Activated T-helper 2 cell treated with anti-CD3 and anti-CD28 coated beads, Interferon-gamma antibody, Interleukin-2, Interleukin-4, amounts not matched to agents 10 μg/mL and 5 μg/mL and 100 μg/mL, durations not matched to agents 14 hours and 24 hours and 36 hours (primary cell): ENCODE measurements at regions not wholly inside any gene's neighbourhood (a gene's known extent, or its start where the extent isn't known, plus 50 kb on each side); places are given as distances from the start of the nearest gene placed in this dataset.

Experiments
- DNase-seq: peaks from one replicate; pipeline ENCODE4 v3.0.0; 2021; ENCODE audit warnings: low spot score
- H3K27ac Mint-ChIP-seq: one replicate; pipeline ENCODE4 v1.8.0; 2021; ENCODE audit warnings: mixed read lengths
- H3K27me3 Mint-ChIP-seq: one replicate; pipeline ENCODE4 v1.8.0; 2021; ENCODE audit warnings: low read depth, mixed read lengths
- H3K36me3 Mint-ChIP-seq: one replicate; pipeline ENCODE4 v1.8.0; 2021; ENCODE audit warnings: low read depth, mixed read lengths
- H3K4me1 Mint-ChIP-seq: one replicate; pipeline ENCODE4 v1.8.0; 2021; ENCODE audit warnings: low read depth, mixed read lengths
- H3K4me3 Mint-ChIP-seq: one replicate; pipeline ENCODE4 v1.8.0; 2021; ENCODE audit warnings: low read depth, mild to moderate bottlenecking, moderate library complexity, mixed read lengths
- H3K9me3 Mint-ChIP-seq: one replicate; pipeline ENCODE4 v1.8.0; 2021; ENCODE audit warnings: mixed read lengths
- intact Hi-C: fragments of 100-400 bp; cut with micrococcal nuclease; formaldehyde crosslinking; loops from one replicate; pipeline ENCODE4 v1.15.1; 2023

DNA sequence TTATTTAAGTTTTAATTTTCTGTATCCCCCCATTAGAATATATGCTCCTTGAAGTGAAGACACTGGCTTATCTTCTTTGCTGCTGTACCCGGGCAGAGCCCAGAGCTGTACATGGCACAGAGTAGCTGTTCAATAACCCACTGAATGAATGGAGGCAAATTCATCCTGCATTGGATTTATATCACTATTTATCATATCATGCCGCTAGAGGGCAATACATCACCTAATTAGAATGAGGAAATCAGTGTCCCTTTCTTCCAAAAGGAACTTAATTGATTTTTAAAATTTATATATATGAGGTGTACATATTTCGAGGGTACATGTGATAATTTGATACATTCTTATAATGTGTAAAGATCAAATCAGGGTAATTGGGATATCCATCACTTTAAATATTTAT, 89.2 kb upstream of the TMEM260 start:
- no peaks in the 10 kb centered on the region for H3K9me3 Mint-ChIP-seq
- H3K4me3 Mint-ChIP-seq = no peak overlapping the region
- DNase-seq = no peak
- no peak overlapping the region for H3K27ac Mint-ChIP-seq
- H3K4me1 Mint-ChIP-seq = peaks cover 4% of the 10 kb centered on the region
- H3K27me3 Mint-ChIP-seq = peaks cover 1% of the 10 kb centered on the region
- intact Hi-C loops = loop anchor here (2.0 to 10.0 kb wide), 2 partner anchors 574 to 692 kb away; no protein-coding TSS in a partner anchor
- H3K36me3 Mint-ChIP-seq = no peaks in the 10 kb centered on the region

DNA sequence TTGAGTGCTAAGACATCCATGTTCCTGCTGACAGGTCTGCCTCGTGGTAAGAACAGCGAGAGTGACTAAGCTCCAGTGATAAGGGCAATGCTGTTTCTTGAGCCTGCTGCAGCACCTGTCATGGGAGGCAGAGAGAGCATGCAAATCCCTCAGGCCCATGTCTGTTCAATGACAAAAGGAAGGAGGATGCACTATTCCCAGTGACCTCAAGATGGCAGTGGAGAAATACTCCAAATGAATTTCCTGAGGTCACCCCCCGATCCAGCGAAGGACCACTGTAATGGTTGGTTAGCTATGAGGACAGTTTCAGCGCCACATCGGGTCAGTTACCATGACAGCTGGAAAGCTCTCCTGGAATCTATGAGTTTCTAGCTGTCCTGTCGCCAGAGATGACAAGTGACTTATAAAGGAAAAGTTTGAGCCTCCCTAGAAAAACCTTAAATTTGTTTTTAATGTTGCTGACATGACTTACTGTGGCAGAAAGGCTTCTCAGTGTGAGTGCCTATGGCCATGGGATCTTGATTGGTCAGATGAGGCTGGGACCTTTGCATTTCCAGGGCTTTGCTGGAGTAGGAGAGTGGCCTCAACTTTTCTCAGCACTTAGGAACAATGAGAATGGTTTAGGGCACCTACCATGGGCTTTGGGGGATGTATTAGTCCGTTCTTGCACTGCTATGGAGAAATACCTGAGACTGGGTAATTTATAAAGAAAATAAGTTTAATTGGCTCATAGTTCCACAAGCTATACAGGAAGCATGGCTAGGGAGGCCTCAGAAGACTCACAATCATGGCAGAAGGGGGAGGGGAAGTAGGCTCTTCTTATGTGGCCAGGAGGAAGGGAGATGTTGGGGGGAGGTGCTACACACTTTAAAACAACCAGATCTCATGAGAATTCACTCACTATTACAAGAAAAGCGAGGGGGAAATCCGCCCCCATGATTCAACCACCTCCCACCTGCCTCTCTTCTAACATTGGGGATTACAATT, 88.0 kb upstream of the TMEM260 start:
- Mint-ChIP-seq H3K9me3 (no peaks in the 10 kb centered on the region), H3K4me3 (no peak overlapping the region), H3K27ac (no peak overlapping the region), H3K27me3 (peaks cover 1% of the 10 kb centered on the region), H3K4me1 (peaks cover 4% of the 10 kb centered on the region), H3K36me3 (no peaks in the 10 kb centered on the region)
- DNase-seq = no peak
- intact Hi-C loops = loop anchor here (1.0 to 10.0 kb wide), 3 partner anchors 573 to 826 kb away; no protein-coding TSS in a partner anchor

DNA sequence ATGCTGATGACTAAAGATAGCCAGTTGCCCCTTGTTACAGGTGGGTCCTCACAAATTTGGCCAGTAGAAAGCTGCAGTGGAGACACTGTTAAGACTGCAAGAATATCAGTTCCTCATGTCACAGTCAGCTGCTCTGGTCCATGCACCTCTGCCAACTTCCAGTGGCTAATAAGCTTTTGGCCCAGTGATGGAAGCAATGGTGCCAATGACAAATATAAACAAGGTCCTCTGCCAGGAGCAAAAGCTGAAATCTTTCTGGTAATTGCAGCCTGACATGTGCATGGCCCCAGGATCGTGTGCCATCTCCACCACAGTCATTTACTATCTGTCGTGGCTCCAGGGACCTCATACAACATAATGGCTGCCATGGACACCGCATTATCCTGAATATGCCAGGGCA, 85.4 kb upstream of the TMEM260 start:
- Mint-ChIP-seq H3K36me3 (no peaks in the 10 kb centered on the region), H3K4me1 (peaks cover 4% of the 10 kb centered on the region), H3K27me3 (no peaks in the 10 kb centered on the region), H3K9me3 (no peaks in the 10 kb centered on the region), H3K27ac (no peak overlapping the region), H3K4me3 (no peak overlapping the region)
- no peak for DNase-seq
- intact Hi-C loops = loop anchor here (10.0 kb wide), 1 partner anchor 571 kb away; no protein-coding TSS in a partner anchor

DNA sequence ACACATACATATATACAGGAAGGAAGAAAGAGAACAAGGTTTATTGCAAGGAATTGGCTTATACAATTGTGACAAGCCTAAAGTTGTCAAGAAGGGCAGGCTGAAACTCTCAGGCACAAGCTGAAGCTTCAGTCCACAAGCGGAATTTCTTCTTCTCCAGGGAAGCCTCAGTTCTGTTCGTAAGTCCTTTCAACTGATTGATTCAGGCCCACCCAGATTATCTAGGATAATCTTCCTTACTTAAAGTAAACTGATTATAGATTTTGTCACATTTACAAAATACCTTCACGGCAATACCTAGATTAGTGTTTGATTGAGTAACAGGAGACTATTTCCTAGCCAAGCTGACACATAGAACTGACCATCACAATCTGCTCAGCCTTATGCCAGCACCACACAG, 81.5 kb upstream of the TMEM260 start:
- H3K4me3 Mint-ChIP-seq = no peak overlapping the region
- intact Hi-C loops = loop anchor here (10.0 kb wide), 1 partner anchor 567 kb away; no protein-coding TSS in a partner anchor

DNA sequence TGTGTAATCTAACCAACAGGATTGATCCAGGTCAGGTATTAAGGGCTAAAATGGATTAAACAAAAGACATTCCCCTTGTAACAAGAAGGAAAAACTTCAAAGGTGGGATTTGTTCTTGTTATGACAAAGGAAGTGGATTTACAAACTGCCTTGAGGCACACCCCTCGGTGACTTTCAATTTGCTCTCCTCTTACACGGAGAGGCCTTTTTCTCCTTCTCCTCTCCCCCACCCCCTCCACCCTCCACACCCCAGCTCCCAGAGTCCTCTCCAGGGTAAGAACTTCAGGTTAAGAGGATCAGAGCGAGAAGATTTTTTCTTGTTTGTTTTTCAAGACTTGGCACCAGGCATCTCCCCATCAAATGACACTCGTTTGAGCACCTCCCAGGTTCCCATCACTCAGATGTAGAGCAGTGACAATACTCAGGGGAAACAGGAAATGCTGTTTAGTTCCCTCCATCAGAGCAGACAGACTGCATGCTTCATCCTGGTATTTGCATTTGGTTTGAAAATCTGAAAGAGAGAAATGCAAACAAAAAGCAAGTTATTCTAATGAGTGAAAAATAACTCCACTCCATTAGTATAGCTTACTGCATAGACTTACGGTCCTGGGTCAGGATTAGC, 77.6 kb upstream of the TMEM260 start:
- Mint-ChIP-seq H3K27me3 (peaks cover 3% of the 10 kb centered on the region), H3K4me1 (no peaks in the 10 kb centered on the region), H3K27ac (no peak overlapping the region), H3K4me3 (no peak overlapping the region), H3K9me3 (no peaks in the 10 kb centered on the region), H3K36me3 (no peaks in the 10 kb centered on the region)
- no peak for DNase-seq
- intact Hi-C loops = no loop called here

More for the DNA sequence above, 81.5 kb upstream of the TMEM260 start:
- H3K4me1 Mint-ChIP-seq = no peaks in the 10 kb centered on the region
- no peaks in the 10 kb centered on the region for H3K9me3 Mint-ChIP-seq
- no peaks in the 10 kb centered on the region for H3K36me3 Mint-ChIP-seq
- no peak for DNase-seq
- H3K27me3 Mint-ChIP-seq = no peaks in the 10 kb centered on the region
- H3K27ac Mint-ChIP-seq = no peak overlapping the region

DNA sequence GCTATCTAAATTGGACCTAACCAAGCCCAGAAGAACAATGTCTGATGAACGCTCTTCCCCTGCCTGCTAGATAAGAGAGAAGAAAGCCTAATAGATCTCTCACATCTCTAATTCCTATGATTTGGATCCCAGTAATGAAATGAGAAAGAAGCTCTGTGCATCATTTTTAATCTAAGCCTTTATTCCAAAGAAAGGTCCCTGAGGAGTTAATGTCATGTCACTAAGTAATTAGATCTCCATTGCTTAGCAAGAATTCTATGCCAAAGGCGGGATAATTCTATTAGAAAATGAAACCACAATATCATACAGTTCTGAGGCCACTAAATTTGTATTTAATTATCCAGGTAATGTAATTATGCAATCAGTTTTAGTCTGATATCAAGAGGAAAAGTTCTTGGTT, 74.2 kb upstream of the TMEM260 start:
- intact Hi-C loops = no loop called here
- Mint-ChIP-seq H3K4me1 (no peaks in the 10 kb centered on the region), H3K36me3 (no peaks in the 10 kb centered on the region), H3K9me3 (no peaks in the 10 kb centered on the region), H3K27ac (no peak overlapping the region), H3K4me3 (no peak overlapping the region), H3K27me3 (peaks cover 3% of the 10 kb centered on the region)
- DNase-seq = no peak

DNA sequence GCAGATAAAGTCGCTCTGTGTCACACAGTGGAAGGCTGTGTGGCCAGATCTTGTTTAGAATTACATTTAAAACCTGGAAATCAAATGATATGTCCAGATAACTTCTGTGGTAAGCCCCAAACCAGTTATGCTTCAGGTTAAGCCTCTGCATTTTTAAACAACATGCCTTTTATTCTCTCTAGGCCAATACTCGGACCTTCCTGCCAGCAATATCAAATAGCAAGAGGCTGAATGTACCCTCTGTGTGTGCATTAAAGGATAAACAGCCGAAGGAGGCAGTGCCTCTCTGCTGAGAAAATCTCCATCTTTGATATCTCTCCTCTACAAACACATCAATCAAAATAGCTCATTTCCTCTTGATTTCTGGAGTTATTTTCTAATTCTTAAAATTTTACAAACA, 67.1 kb upstream of the TMEM260 start:
- no peaks in the 10 kb centered on the region for H3K36me3 Mint-ChIP-seq
- no peak overlapping the region for H3K27ac Mint-ChIP-seq
- H3K9me3 Mint-ChIP-seq = no peaks in the 10 kb centered on the region
- intact Hi-C loops = no loop called here
- peaks cover 2% of the 10 kb centered on the region for H3K27me3 Mint-ChIP-seq
- DNase-seq = no peak
- no peak overlapping the region for H3K4me3 Mint-ChIP-seq
- peaks cover 6% of the 10 kb centered on the region for H3K4me1 Mint-ChIP-seq

DNA sequence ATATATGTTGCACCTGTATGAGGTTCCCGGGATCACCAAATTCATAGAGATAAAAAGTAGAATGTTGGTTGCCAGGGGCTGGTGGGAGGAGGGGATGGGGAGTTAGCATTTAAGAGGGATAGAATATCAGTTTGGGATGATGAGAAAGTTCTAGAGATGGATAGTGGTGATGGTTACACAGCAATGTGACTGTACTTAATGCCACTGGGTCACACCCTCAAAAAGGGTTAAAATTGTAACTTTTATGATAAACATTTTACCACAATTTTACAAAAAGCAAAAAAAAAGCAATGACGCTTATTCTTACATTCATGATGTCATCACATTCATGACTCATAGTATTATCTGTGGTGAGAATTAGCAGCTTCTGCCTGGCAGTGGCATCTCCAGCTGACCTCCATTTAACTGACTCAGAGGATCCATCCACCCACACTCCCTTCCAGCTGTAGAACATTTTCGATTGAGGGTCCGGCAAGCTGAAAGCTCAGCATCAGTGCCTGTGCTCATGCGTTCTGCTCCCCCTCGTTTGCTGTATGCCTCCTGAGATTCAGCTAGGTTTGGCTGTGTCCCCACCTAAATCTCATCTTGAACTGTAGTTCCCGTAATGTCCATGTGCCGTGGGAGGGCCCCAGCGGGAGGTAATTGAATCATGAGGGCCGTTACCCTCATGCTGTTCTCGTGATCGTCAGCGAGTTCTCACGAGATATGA, 64.8 kb upstream of the TMEM260 start:
- Mint-ChIP-seq H3K27me3 (peaks cover 6% of the 10 kb centered on the region), H3K9me3 (no peaks in the 10 kb centered on the region), H3K4me3 (no peak overlapping the region), H3K27ac (no peak overlapping the region), H3K4me1 (peaks cover 6% of the 10 kb centered on the region), H3K36me3 (no peaks in the 10 kb centered on the region)
- intact Hi-C loops = no loop called here
- DNase-seq = no peak

DNA sequence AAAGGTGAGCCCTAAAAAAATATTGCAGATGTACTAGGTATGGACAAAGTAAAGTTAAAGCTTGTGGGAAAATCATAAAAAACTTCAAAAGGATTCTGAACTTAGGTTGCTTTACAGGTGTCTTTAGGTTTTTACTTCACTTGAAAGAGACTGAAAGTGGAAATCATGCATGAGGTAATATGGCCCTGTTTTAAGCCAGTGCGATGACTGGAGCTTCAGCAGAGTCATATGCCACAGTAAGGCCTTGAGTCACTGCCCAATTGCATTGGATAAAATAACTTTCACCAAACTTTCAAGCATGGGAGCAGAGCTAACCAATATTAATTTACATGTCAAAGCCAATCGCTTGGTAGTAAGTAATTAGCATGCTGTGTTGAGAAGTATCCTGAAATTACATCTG, 63.9 kb upstream of the TMEM260 start:
- Mint-ChIP-seq H3K27ac (no peak overlapping the region), H3K4me3 (no peak overlapping the region), H3K36me3 (no peaks in the 10 kb centered on the region), H3K27me3 (peaks cover 6% of the 10 kb centered on the region), H3K4me1 (peaks cover 6% of the 10 kb centered on the region), H3K9me3 (no peaks in the 10 kb centered on the region)
- DNase-seq = no peak
- intact Hi-C loops = no loop called here

DNA sequence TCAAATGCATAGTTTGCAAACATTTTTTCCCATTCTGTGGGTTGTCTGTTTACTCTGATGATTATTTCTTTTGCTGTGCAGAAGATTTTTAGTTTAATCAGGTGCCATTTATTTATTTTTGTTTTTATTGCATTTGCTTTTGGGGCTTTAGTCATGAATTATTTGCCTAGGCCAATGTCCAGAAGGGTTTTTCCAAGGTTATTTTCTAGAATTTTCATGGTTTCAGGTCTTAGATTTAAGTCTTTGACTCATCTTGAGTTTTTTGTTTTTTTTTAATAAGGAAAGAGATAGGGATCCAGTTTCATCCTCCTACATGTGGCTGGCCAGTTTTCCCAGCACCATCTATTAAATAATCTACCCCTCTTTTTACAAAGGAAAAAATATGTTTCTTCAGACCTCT, 57.2 kb upstream of the TMEM260 start:
- no peaks in the 10 kb centered on the region for H3K9me3 Mint-ChIP-seq

DNA sequence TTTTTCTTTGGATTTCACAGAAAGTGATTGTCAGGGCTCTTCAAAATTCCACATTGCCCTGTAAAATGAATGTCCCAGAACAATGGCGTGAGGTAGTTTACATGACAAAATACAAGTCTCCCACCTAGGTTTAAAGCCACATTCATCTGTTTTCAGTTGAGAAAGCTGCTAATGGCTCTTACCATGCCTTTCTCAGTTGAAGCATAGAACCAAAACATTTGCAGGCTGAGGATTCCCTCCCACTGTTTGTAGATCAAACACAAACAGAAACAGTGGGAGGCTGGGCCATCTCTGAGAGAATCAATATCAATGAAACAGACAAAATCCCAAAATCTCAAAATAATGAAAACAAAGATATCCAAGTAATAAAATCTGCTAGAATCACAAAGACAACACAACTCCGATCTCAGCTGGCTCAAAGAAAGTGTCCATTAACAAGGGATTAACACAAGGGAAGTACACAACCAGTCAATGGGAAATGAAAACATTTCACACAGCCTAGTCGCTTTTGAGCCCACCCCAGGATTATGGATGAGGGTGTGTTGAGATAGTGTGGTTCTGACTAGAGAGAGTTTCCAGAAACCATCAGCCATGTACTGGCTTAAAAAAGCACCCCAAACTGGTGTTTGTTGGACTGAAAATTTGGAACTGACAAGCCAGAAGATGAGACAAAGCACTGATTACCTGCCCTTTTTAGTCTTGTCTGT, 54.5 kb upstream of the TMEM260 start:
- no peaks in the 10 kb centered on the region for H3K9me3 Mint-ChIP-seq
- intact Hi-C loops = no loop called here
- H3K4me1 Mint-ChIP-seq = no peaks in the 10 kb centered on the region
- peaks cover 13% of the 10 kb centered on the region for H3K27me3 Mint-ChIP-seq
- no peak for DNase-seq
- no peaks in the 10 kb centered on the region for H3K36me3 Mint-ChIP-seq
- H3K27ac Mint-ChIP-seq = no peak overlapping the region
- H3K4me3 Mint-ChIP-seq = no peak overlapping the region

More for the DNA sequence above, 57.2 kb upstream of the TMEM260 start:
- Mint-ChIP-seq H3K4me1 (no peaks in the 10 kb centered on the region), H3K36me3 (no peaks in the 10 kb centered on the region), H3K4me3 (no peak overlapping the region), H3K27ac (no peak overlapping the region), H3K27me3 (peaks cover 17% of the 10 kb centered on the region)
- DNase-seq = no peak
- intact Hi-C loops = no loop called here

DNA sequence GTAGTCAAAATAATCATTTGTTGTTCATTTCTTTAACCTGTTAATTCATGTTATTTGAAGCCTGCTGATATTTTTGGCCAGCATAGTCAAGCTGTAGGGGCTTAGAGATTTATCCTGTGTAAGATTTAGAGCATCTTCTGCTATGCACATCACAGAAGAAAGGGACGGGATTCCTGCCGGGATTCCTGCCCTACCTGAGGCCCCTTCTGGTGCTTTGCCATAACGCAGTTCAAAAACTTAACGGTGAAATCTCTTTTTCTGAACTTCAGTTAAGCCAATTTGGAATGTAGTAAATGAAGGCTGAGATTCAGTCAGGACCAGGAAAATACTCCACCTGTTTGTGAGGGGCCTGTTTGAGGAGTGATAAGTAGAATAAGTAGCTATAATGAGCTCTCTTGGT, 50.7 kb upstream of the TMEM260 start:
- Mint-ChIP-seq H3K4me3 (no peak overlapping the region), H3K27ac (no peak overlapping the region), H3K27me3 (peaks cover 18% of the 10 kb centered on the region), H3K9me3 (no peaks in the 10 kb centered on the region), H3K4me1 (no peaks in the 10 kb centered on the region), H3K36me3 (no peaks in the 10 kb centered on the region)
- DNase-seq = no peak
- intact Hi-C loops = no loop called here
